ENCODE measurements at regions not wholly inside any gene's neighbourhood (a gene's known extent, or its start where the extent isn't known, plus 50 kb on each side); places are given as distances from the start of the nearest gene placed in this dataset.

DNA sequence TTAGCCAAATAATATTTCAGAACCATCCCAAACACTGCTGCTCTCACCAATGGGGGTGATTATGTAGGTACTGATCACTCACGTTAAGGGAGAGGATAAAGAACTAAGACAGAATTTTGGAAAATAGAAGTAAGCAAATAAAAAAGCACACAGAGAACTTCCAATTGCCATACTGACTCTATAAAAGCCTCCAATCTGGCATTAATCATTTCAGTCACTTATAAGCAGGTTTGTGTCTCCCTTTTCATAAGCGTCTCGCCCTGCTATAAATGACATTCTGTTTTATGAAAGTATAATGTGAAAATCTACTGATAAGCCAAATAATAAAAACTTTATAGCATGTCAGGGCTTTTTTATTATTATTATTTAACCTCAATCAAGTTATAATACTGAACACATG lies 435.2 kb downstream of the ETNK1 start:
- TF ChIP-seq, protein P1, sequence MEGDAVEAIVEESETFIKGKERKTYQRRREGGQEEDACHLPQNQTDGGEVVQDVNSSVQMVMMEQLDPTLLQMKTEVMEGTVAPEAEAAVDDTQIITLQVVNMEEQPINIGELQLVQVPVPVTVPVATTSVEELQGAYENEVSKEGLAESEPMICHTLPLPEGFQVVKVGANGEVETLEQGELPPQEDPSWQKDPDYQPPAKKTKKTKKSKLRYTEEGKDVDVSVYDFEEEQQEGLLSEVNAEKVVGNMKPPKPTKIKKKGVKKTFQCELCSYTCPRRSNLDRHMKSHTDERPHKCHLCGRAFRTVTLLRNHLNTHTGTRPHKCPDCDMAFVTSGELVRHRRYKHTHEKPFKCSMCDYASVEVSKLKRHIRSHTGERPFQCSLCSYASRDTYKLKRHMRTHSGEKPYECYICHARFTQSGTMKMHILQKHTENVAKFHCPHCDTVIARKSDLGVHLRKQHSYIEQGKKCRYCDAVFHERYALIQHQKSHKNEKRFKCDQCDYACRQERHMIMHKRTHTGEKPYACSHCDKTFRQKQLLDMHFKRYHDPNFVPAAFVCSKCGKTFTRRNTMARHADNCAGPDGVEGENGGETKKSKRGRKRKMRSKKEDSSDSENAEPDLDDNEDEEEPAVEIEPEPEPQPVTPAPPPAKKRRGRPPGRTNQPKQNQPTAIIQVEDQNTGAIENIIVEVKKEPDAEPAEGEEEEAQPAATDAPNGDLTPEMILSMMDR (IDR thresholded peaks at IDR 0.05) = no peak
- TF ChIP-seq, protein P2, sequence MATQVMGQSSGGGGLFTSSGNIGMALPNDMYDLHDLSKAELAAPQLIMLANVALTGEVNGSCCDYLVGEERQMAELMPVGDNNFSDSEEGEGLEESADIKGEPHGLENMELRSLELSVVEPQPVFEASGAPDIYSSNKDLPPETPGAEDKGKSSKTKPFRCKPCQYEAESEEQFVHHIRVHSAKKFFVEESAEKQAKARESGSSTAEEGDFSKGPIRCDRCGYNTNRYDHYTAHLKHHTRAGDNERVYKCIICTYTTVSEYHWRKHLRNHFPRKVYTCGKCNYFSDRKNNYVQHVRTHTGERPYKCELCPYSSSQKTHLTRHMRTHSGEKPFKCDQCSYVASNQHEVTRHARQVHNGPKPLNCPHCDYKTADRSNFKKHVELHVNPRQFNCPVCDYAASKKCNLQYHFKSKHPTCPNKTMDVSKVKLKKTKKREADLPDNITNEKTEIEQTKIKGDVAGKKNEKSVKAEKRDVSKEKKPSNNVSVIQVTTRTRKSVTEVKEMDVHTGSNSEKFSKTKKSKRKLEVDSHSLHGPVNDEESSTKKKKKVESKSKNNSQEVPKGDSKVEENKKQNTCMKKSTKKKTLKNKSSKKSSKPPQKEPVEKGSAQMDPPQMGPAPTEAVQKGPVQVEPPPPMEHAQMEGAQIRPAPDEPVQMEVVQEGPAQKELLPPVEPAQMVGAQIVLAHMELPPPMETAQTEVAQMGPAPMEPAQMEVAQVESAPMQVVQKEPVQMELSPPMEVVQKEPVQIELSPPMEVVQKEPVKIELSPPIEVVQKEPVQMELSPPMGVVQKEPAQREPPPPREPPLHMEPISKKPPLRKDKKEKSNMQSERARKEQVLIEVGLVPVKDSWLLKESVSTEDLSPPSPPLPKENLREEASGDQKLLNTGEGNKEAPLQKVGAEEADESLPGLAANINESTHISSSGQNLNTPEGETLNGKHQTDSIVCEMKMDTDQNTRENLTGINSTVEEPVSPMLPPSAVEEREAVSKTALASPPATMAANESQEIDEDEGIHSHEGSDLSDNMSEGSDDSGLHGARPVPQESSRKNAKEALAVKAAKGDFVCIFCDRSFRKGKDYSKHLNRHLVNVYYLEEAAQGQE (IDR thresholded peaks at IDR 0.05) = no peak
- no peak for TF ChIP-seq POLR2A (IDR thresholded peaks at IDR 0.05; ENCODE audit: low read length)
- TF ChIP-seq MAZ (IDR thresholded peaks at IDR 0.05; ENCODE audit: borderline replicate concordance, low read depth, low read length) = no peak
- TF ChIP-seq, protein P3, sequence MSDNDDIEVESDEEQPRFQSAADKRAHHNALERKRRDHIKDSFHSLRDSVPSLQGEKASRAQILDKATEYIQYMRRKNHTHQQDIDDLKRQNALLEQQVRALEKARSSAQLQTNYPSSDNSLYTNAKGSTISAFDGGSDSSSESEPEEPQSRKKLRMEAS (IDR thresholded peaks at IDR 0.05) = no peak
- TF ChIP-seq, protein P4, sequence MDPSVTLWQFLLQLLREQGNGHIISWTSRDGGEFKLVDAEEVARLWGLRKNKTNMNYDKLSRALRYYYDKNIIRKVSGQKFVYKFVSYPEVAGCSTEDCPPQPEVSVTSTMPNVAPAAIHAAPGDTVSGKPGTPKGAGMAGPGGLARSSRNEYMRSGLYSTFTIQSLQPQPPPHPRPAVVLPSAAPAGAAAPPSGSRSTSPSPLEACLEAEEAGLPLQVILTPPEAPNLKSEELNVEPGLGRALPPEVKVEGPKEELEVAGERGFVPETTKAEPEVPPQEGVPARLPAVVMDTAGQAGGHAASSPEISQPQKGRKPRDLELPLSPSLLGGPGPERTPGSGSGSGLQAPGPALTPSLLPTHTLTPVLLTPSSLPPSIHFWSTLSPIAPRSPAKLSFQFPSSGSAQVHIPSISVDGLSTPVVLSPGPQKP (IDR thresholded peaks at IDR 0.05; ENCODE audit: low read depth, low read length) = no peak
- no peak for TF ChIP-seq ZC3H11A (IDR thresholded peaks at IDR 0.05)
- TF ChIP-seq ESRRA (IDR thresholded peaks at IDR 0.05; ENCODE audit: borderline replicate concordance, low read length) = no peak

Measured in A549 (cell line).